ENCODE measurements at regions not wholly inside any gene's neighbourhood (a gene's known extent, or its start where the extent isn't known, plus 50 kb on each side); places are given as distances from the start of the nearest gene placed in this dataset.

DNA sequence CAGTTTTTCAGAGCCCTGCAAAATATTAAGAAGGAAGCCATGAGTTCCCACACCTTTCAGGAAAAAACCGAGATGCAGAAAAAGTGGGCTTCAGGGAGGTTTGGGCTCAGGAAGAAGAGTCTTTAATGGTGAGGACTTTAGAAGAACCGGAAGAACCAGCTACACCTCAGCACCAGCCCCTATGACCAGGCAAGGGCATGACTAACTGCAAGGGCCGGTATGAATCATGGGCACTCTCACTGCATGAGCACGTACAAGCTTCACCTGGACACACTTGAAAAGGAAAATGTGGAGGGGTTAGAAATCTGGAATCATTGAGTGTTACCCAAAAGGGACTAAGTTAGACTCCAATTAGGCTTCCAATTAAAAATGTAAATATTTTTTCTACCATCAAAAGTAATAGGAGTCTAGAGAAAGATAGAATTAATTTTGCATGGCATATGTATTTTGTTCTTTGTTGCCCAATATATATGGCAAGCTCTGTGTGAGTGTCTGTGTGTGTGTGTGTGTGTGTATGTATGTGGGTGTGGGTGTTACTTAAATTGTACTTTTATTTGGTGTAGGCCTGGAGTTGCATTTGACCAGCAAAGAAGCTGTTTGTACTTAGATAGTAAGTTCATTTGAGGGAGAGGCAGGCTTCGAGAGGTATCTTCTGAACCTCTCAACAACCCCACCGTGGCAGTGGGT lies 66.5 kb upstream of the THUMPD2 start (continued):
- TF ChIP-seq, protein P1, sequence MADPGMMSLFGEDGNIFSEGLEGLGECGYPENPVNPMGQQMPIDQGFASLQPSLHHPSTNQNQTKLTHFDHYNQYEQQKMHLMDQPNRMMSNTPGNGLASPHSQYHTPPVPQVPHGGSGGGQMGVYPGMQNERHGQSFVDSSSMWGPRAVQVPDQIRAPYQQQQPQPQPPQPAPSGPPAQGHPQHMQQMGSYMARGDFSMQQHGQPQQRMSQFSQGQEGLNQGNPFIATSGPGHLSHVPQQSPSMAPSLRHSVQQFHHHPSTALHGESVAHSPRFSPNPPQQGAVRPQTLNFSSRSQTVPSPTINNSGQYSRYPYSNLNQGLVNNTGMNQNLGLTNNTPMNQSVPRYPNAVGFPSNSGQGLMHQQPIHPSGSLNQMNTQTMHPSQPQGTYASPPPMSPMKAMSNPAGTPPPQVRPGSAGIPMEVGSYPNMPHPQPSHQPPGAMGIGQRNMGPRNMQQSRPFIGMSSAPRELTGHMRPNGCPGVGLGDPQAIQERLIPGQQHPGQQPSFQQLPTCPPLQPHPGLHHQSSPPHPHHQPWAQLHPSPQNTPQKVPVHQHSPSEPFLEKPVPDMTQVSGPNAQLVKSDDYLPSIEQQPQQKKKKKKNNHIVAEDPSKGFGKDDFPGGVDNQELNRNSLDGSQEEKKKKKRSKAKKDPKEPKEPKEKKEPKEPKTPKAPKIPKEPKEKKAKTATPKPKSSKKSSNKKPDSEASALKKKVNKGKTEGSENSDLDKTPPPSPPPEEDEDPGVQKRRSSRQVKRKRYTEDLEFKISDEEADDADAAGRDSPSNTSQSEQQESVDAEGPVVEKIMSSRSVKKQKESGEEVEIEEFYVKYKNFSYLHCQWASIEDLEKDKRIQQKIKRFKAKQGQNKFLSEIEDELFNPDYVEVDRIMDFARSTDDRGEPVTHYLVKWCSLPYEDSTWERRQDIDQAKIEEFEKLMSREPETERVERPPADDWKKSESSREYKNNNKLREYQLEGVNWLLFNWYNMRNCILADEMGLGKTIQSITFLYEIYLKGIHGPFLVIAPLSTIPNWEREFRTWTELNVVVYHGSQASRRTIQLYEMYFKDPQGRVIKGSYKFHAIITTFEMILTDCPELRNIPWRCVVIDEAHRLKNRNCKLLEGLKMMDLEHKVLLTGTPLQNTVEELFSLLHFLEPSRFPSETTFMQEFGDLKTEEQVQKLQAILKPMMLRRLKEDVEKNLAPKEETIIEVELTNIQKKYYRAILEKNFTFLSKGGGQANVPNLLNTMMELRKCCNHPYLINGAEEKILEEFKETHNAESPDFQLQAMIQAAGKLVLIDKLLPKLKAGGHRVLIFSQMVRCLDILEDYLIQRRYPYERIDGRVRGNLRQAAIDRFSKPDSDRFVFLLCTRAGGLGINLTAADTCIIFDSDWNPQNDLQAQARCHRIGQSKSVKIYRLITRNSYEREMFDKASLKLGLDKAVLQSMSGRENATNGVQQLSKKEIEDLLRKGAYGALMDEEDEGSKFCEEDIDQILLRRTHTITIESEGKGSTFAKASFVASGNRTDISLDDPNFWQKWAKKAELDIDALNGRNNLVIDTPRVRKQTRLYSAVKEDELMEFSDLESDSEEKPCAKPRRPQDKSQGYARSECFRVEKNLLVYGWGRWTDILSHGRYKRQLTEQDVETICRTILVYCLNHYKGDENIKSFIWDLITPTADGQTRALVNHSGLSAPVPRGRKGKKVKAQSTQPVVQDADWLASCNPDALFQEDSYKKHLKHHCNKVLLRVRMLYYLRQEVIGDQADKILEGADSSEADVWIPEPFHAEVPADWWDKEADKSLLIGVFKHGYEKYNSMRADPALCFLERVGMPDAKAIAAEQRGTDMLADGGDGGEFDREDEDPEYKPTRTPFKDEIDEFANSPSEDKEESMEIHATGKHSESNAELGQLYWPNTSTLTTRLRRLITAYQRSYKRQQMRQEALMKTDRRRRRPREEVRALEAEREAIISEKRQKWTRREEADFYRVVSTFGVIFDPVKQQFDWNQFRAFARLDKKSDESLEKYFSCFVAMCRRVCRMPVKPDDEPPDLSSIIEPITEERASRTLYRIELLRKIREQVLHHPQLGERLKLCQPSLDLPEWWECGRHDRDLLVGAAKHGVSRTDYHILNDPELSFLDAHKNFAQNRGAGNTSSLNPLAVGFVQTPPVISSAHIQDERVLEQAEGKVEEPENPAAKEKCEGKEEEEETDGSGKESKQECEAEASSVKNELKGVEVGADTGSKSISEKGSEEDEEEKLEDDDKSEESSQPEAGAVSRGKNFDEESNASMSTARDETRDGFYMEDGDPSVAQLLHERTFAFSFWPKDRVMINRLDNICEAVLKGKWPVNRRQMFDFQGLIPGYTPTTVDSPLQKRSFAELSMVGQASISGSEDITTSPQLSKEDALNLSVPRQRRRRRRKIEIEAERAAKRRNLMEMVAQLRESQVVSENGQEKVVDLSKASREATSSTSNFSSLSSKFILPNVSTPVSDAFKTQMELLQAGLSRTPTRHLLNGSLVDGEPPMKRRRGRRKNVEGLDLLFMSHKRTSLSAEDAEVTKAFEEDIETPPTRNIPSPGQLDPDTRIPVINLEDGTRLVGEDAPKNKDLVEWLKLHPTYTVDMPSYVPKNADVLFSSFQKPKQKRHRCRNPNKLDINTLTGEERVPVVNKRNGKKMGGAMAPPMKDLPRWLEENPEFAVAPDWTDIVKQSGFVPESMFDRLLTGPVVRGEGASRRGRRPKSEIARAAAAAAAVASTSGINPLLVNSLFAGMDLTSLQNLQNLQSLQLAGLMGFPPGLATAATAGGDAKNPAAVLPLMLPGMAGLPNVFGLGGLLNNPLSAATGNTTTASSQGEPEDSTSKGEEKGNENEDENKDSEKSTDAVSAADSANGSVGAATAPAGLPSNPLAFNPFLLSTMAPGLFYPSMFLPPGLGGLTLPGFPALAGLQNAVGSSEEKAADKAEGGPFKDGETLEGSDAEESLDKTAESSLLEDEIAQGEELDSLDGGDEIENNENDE (IDR thresholded peaks at IDR 0.05; ENCODE audit: insufficient replicate concordance, low read length) = no peak
- TF ChIP-seq HDAC6 (IDR thresholded peaks at IDR 0.05; ENCODE audit: low read depth, low read length) = no peak
- no peak for TF ChIP-seq RBBP5 (IDR thresholded peaks at IDR 0.05; ENCODE audit: borderline replicate concordance, low read depth, low read length)
- TF ChIP-seq POLR2A (IDR thresholded peaks at IDR 0.05; ENCODE audit: control extremely low read depth in 1 of 2, low read depth in 2 of 2, low read length in 2 of 2) = no peak
- TF ChIP-seq TEAD4 (IDR thresholded peaks at IDR 0.05; ENCODE audit: low read depth, low read length) = no peak

Measured in H1 (cell line).